HG03064 (cell line): ENCODE measurements at regions not wholly inside any gene's neighbourhood (a gene's known extent, or its start where the extent isn't known, plus 50 kb on each side); places are given as distances from the start of the nearest gene placed in this dataset.

Source experiments
- ATAC-seq: cut with Tn5 transposase; IDR thresholded peaks from one replicate; pipeline ENCODE4 v1.9.1; 2021; ENCODE audit warnings: low read depth; ENCODE audit not compliant: unreplicated experiment

GRCh38 chr22:22046370-22046769 lies 63.8 kb upstream of the TOP3B start:
- ATAC-seq, result no peak

- ATAC-seq, result no peak
These were observed 63.2 kb upstream of the TOP3B start for GRCh38 chr22:22045571-22046335.

- ATAC-seq, result no peak
These were observed 61.6 kb upstream of the TOP3B start for GRCh38 chr22:22044153-22044552.

- ATAC-seq, result no peak
These were observed 60.9 kb upstream of the TOP3B start for GRCh38 chr22:22043296-22044078.

GRCh38 chr22:22042599-22043295 lies 60.2 kb upstream of the TOP3B start:
- ATAC-seq, result no peak

GRCh38 chr22:22042009-22042408 lies 59.4 kb upstream of the TOP3B start:
- no peak for ATAC-seq

- ATAC-seq, result no peak
These were observed 58.3 kb upstream of the TOP3B start for GRCh38 chr22:22040908-22041307.

GRCh38 chr22:22040472-22040871 lies 57.9 kb upstream of the TOP3B start:
- ATAC-seq, result no peak

GRCh38 chr22:22039286-22040074 lies 56.9 kb upstream of the TOP3B start:
- no peak for ATAC-seq

GRCh38 chr22:22038178-22038880 lies 55.7 kb upstream of the TOP3B start:
- ATAC-seq, result no peak

- no peak for ATAC-seq
These were observed 55.2 kb upstream of the TOP3B start for GRCh38 chr22:22037740-22038139.

- ATAC-seq, result no peak
These were observed 54.6 kb upstream of the TOP3B start for GRCh38 chr22:22037229-22037628.

GRCh38 chr22:22036588-22036987 lies 54.0 kb upstream of the TOP3B start:
- no peak for ATAC-seq

GRCh38 chr22:22035771-22036314 lies 53.3 kb upstream of the TOP3B start:
- ATAC-seq, result no peak

GRCh38 chr22:22035203-22035602 lies 52.6 kb upstream of the TOP3B start:
- ATAC-seq, result no peak

- ATAC-seq, result no peak
These were observed 52.0 kb upstream of the TOP3B start for GRCh38 chr22:22034469-22035132.

GRCh38 chr22:22033803-22034468 lies 51.3 kb upstream of the TOP3B start:
- ATAC-seq, result no peak

- ATAC-seq, result no peak
These were observed 50.6 kb upstream of the TOP3B start for GRCh38 chr22:22032906-22033802.
